WI38 (cell line): ENCODE measurements at regions not wholly inside any gene's neighbourhood (a gene's known extent, or its start where the extent isn't known, plus 50 kb on each side); places are given as distances from the start of the nearest gene placed in this dataset.

Experiments used
- H3K4me3 ChIP-seq: 2 replicates; pipeline ENCODE4 v1.5.1; 2011; ENCODE audit warnings: low read depth, mild to moderate bottlenecking, control low read depth, low read length
- TF ChIP-seq, protein P1 (sequence below): IDR thresholded peaks from 2 replicates; pipeline ENCODE4 v1.5.1; 2012; ENCODE audit warnings: low read depth, mild to moderate bottlenecking, control low read depth, low read length

DNA sequence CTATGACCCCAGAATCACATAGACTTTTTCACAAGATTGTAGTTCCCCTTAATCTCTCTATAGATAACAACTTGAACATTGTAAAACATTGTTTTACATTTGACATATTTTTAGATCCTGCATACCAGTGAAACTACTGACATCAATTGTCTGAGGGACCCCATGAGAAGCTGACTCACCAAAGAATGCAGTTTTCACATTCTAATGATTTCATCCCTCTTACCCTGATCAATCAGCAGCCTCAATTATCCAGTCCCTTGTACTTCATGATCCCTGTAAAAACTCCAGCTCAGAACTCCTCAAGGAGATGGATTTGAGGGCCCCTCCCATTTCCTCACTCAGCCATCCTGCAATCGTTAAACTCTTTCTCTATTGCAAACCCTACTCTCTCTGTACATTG is 411.0 kb upstream of the NDST3 start:
- H3K4me3 ChIP-seq = no peak overlapping the region
- TF ChIP-seq, protein P1, sequence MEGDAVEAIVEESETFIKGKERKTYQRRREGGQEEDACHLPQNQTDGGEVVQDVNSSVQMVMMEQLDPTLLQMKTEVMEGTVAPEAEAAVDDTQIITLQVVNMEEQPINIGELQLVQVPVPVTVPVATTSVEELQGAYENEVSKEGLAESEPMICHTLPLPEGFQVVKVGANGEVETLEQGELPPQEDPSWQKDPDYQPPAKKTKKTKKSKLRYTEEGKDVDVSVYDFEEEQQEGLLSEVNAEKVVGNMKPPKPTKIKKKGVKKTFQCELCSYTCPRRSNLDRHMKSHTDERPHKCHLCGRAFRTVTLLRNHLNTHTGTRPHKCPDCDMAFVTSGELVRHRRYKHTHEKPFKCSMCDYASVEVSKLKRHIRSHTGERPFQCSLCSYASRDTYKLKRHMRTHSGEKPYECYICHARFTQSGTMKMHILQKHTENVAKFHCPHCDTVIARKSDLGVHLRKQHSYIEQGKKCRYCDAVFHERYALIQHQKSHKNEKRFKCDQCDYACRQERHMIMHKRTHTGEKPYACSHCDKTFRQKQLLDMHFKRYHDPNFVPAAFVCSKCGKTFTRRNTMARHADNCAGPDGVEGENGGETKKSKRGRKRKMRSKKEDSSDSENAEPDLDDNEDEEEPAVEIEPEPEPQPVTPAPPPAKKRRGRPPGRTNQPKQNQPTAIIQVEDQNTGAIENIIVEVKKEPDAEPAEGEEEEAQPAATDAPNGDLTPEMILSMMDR = no peak

DNA sequence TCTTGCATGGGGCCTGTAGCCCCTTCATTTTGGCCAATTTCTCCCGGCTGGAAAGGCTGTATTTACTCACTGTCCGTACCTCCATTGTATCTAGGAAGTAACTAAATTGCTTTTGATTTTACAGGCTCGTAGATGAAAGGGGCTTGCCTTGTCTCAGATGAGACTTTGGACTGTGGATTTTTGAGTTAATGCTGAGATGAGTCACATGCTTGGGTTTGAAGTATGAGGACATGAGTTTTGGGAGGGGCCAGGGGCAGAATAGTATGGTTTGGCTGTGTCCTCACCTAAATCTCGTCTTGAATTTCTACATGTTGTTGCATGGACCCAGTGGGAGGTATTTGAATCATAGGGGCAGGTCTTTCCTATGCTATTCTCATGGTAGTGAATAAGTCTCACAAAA is 407.6 kb upstream of the NDST3 start:
- TF ChIP-seq, protein P1 = no peak
- H3K4me3 ChIP-seq = no peak overlapping the region

DNA sequence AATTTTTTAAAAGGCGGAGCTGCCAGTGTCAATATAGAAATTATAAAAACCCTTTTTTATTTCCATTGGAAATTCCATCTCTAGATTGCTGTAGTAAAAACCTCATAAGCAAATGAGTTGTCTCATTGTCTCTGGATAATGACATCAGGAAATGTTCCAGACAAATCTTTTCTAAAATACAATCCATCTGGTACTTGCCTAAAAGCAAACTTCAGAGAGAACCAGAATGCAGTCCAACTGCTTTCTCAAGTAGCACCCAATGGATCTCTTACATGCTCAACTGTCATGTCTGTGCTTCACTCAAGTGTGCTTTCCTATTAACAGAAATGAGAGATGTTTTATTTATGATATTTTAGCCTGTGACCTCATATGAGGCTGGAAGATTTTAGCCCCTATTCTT is 399.6 kb upstream of the NDST3 start:
- H3K4me3 ChIP-seq = no peak overlapping the region
- TF ChIP-seq, protein P1 = no peak

DNA sequence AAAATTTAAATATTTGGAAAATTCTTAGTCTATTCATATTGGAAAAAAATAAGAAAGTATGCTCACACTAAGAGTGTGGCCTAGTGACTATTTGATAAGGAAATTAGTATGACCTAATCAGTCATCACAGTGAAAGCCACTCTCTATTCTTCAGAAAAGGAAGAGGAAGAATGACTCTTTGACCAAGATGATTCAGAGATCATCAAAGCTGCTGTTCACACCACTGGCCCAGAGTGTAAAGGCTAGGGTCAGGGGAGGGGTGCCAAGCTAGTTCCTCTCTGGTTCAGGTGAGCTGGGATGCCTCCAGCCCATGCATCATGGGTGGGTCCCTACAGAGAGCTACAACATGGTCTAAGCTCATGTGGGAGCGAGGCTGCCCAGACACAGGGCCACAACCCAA is 396.9 kb upstream of the NDST3 start:
- TF ChIP-seq, protein P1 = no peak
- H3K4me3 ChIP-seq = no peak overlapping the region

DNA sequence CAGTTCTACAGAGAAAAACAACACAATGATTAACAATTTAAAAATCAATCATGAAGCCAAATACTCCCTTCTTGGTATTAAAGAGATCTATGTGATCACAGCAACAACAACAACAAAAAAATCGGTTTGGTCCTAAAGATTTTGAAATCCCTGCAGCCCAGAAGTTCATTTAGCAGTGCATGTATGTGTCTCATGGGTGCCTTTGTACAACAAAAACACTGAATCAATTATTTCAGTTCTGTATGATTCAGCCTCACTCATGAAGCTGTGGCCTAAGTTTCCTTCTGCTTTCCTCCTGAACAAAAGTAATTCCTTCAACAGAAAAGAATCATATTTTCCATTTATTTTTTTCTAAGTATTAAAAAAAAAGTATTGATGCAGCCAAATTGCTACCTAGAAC is 393.4 kb upstream of the NDST3 start:
- TF ChIP-seq, protein P1 = no peak
- H3K4me3 ChIP-seq = no peak overlapping the region

DNA sequence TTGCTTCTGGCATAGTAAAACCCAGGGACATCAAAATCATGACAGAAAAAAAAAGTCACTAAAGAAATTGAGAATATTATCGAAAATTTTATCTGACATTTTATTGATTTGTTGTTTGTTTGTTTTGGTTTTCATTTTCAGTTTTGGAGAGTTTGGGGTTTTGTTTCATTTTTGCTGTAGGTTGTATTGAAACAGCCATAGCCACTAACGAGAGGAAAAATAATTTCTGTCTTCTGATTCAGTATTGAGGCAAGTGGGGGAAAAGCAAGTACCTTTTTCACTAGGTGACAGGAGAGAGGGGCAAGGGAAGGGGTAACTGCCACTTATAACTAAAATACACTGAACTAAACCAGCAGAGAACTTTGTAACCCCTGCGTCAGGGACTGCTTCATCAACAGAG is 392.8 kb upstream of the NDST3 start:
- TF ChIP-seq, protein P1 = no peak
- H3K4me3 ChIP-seq = no peak overlapping the region

DNA sequence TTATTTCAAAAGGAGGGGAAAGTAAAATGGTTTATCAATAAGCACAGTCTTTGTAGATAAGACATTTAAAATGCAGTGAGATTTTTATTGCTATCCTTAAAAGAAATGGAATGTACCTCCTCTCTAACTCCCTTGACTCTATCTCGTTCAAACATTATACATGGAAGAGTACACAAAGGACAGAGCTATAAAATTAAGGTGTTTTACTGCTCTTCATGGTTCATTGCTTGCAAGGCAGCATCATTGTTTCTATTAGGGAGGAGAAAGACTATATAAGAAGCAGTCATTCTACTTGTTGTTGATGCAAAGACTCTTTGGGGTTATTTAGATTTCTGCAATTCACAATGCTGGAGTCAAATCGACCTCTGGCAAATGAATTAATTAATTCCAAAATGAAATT is 380.2 kb upstream of the NDST3 start:
- H3K4me3 ChIP-seq = no peak overlapping the region
- TF ChIP-seq, protein P1 = no peak
